Transverse colon (tissue), 4 donors: ENCODE measurements at regions not wholly inside any gene's neighbourhood (a gene's known extent, or its start where the extent isn't known, plus 50 kb on each side); places are given as distances from the start of the nearest gene placed in this dataset.

Experiments used
- DNase-seq: peaks from one replicate; pipeline ENCODE4 v3.0.0-alpha.2; 2019
- H3K27ac ChIP-seq, 4 donors: fragments of 200-600 bp; sonication (generic); 2 replicates each; pipeline ENCODE4 v1.5.1; 2016 to 2018; ENCODE audit warnings: inconsistent platforms in 4 of 4
- H3K27me3 ChIP-seq: fragments of 200-600 bp; sonication (generic); 2 replicates; pipeline ENCODE4 v1.5.1; 2017; ENCODE audit warnings: inconsistent platforms
- H3K36me3 ChIP-seq, 4 donors: fragments of 200-600 bp; sonication (generic); 2 replicates each; pipeline ENCODE4 v1.5.1; 2017 to 2019; ENCODE audit warnings: inconsistent platforms in 4 of 4
- H3K4me1 ChIP-seq, 4 donors: fragments of 200-600 bp; sonication (generic); 2 replicates each; pipeline ENCODE4 v1.5.1; 2017 to 2020; ENCODE audit warnings: inconsistent platforms in 4 of 4
- H3K4me3 ChIP-seq, 4 donors: fragments of 200-600 bp; sonication (generic); 1 replicate in 1 of 4; 2 replicates in 3 of 4; pipeline versions ENCODE4 v1.5.1 to v1.6.1; 2017 to 2019; ENCODE audit warnings: inconsistent platforms in 4 of 4
- H3K9me3 ChIP-seq, 2 donors: fragments of 200-600 bp; sonication (generic); 2 replicates each; pipeline ENCODE4 v1.5.1; 2017 to 2019; ENCODE audit warnings: inconsistent platforms in 2 of 2
- CTCF ChIP-seq, 5 experiments: fragments of 200-600 bp in 3 of 5; fragments of 450-650 bp in 2 of 5; sonication (generic) in 3 of 5; IDR thresholded peaks; 1 replicate in 2 of 5; 2 replicates in 3 of 5; pipeline ENCODE4 v1.5.1; 2016 to 2017; ENCODE audit warnings: antibody characterized with exemption in 5 of 5, inconsistent platforms in 3 of 5, mild to moderate bottlenecking in 2 of 5, moderate library complexity in 1 of 5
- EP300 ChIP-seq: sonication (generic); formaldehyde crosslinking; IDR thresholded peaks from one replicate; pipeline ENCODE4 v1.6.1; 2017; ENCODE audit warnings: antibody characterized with exemption, low read depth
- POLR2A ChIP-seq: fragments of 450-650 bp; IDR thresholded peaks from one replicate; pipeline ENCODE4 v1.6.1; 2016; ENCODE audit warnings: antibody characterized with exemption, mild to moderate bottlenecking, moderate library complexity
- POLR2AphosphoS5 ChIP-seq, 3 donors: sonication (generic); formaldehyde crosslinking; IDR thresholded peaks; one replicate each; pipeline ENCODE4 v1.6.1; 2016; ENCODE audit warnings: antibody characterized with exemption in 3 of 3
- WGBS, 2 donors: methylation state at CpG; one replicate each; pipeline ENCODE4 v1.1.5; 2018; ENCODE audit warnings: low coverage in 1 of 2; 5-methylcytosine and 5-hydroxymethylcytosine counted together
- in situ Hi-C, 4 donors: fragments of 200-750 bp; cut with MboI; loops; one replicate each; pipeline versions ENCODE4 v1.15.0 to v1.15.1; 2017; ENCODE audit warnings: low sequenced_read_pairs in 3 of 4, low pct_ligation_motif_present in 1 of 4, low pct_unique_long_range_greater_than_20kb in 1 of 4
- intact Hi-C: fragments of 100-400 bp; cut with DNase I; formaldehyde crosslinking; loops from one replicate; pipeline ENCODE4 v1.15.1; 2023; ENCODE audit warnings: low total_unique reads

DNA sequence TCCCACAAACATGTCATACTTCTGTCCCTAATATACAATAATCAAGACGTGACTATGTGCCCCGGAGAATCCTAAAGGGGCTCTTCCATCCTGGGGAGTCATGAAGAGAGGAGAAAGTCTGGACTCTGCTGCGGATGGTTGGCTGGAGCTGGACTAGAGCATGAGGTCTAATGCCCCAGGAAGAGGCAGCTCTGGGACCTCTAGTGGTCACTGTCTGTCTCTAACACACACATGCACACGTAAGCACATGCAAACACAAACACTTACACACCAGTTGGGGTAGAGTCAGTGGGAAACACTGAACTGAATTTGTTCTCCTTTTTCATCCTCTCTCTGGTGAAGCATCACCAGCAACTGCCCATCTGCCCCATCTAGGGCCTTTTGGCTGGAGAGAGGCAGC is 271.6 kb downstream of the TDRD15 start:
- WGBS, 2 donors = 84 to 89% methylated on average over 3 to 4 of the region's 4 CpGs
- H3K27ac ChIP-seq = no peak overlapping the region
- intact Hi-C loops = no loop called here
- no peak for DNase-seq
- in situ Hi-C loops = no loop called here
- H3K4me3 ChIP-seq = no peak overlapping the region
- H3K4me1 ChIP-seq = no peaks in the 10 kb centered on the region
- H3K9me3 ChIP-seq = no peaks in the 10 kb centered on the region
- no peaks in the 10 kb centered on the region for H3K36me3 ChIP-seq
- TF ChIP-seq CTCF (IDR thresholded peaks at IDR 0.05) = no peak
- no peak for TF ChIP-seq POLR2AphosphoS5 (IDR thresholded peaks at IDR 0.05)
- no peak for TF ChIP-seq POLR2A
- no peak for TF ChIP-seq EP300
- H3K27me3 ChIP-seq = no peaks in the 10 kb centered on the region

- no peaks in the 10 kb centered on the region for H3K36me3 ChIP-seq
- H3K27ac ChIP-seq = no peak overlapping the region
- intact Hi-C loops = no loop called here
- H3K4me1 ChIP-seq = no peaks in the 10 kb centered on the region
- no peaks in the 10 kb centered on the region for H3K9me3 ChIP-seq
- no peak for TF ChIP-seq EP300
- TF ChIP-seq CTCF (IDR thresholded peaks at IDR 0.05) = no peak
- no peak for TF ChIP-seq POLR2A
- no peak for TF ChIP-seq POLR2AphosphoS5 (IDR thresholded peaks at IDR 0.05)
- WGBS, 2 donors = 83 to 87% methylated on average over 1 to 2 of the region's 2 CpGs
- in situ Hi-C loops = no loop called here
- H3K4me3 ChIP-seq = no peak overlapping the region
- no peak for DNase-seq
- no peaks in the 10 kb centered on the region for H3K27me3 ChIP-seq
Measured at GRCh38 chr2:21396252-21396651, 272.5 kb downstream of the TDRD15 start.

- intact Hi-C loops = no loop called here
- WGBS, 2 donors = 70 to 83% methylated on average over 2 to 4 of the region's 4 CpGs
- in situ Hi-C loops = no loop called here
Measured at GRCh38 chr2:21401022-21401698, 277.4 kb downstream of the TDRD15 start.

DNA sequence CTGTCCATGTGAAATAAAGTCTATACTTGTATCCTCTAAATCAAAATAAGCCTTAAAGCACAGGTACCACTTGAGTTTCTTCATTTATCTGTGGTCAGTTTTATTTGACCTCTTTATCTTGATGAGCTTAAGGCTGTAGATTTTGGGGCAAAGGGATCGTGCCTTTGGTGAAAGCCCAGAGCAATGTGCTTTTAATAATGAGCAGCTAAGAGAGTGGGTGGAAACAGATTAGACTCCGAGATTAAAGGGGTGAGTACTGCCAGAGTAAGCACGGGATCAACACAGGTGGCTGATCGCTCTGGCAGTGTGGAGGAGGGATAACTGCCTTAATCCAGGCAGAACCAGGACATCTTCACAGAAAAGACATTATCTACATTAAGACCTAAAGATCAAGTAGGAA is 280.4 kb downstream of the TDRD15 start:
- no peak for TF ChIP-seq POLR2A
- TF ChIP-seq POLR2AphosphoS5 (IDR thresholded peaks at IDR 0.05) = no peak
- TF ChIP-seq EP300 = no peak
- TF ChIP-seq CTCF (IDR thresholded peaks at IDR 0.05) = no peak
- intact Hi-C loops = no loop called here
- 88% methylated on average over 1 to 4 of the region's 4 CpGs for WGBS, 2 donors
- Histone ChIP-seq H3K36me3 (no peaks in the 10 kb centered on the region), H3K27me3 (no peaks in the 10 kb centered on the region), H3K27ac (no peak overlapping the region), H3K9me3 (no peaks in the 10 kb centered on the region), H3K4me3 (no peak overlapping the region), H3K4me1 (no peaks in the 10 kb centered on the region)
- DNase-seq = no peak
- in situ Hi-C loops = no loop called here

More at GRCh38 chr2:21401022-21401698, 277.4 kb downstream of the TDRD15 start:
- no peak for DNase-seq
- Histone ChIP-seq H3K27me3 (no peaks in the 10 kb centered on the region), H3K4me1 (no peaks in the 10 kb centered on the region), H3K27ac (no peak overlapping the region), H3K4me3 (no peak overlapping the region), H3K36me3 (no peaks in the 10 kb centered on the region), H3K9me3 (no peaks in the 10 kb centered on the region)
- no peak for TF ChIP-seq POLR2AphosphoS5 (IDR thresholded peaks at IDR 0.05)
- no peak for TF ChIP-seq CTCF (IDR thresholded peaks at IDR 0.05)
- no peak for TF ChIP-seq POLR2A
- TF ChIP-seq EP300 = no peak
